GM12864 (cell line): ENCODE measurements at regions not wholly inside any gene's neighbourhood (a gene's known extent, or its start where the extent isn't known, plus 50 kb on each side); places are given as distances from the start of the nearest gene placed in this dataset.
"Not testable (repeated sequence)": the region's sequence is repeated elsewhere in the genome, so short reads cannot be mapped to it uniquely, and the experiment has no call there.

Experiments used
- DNase-seq: peaks from one replicate; pipeline ENCODE4 v3.0.0-alpha.2; 2011; ENCODE audit warnings: low read depth
- H3K4me3 ChIP-seq: 2 replicates; pipeline ENCODE4 v1.5.1; 2011; ENCODE audit warnings: mild to moderate bottlenecking, low read depth, low read length, control low read depth
- CTCF ChIP-seq: IDR thresholded peaks from 2 replicates; pipeline ENCODE4 v1.5.1; 2011; ENCODE audit warnings: low read depth, mild to moderate bottlenecking, moderate library complexity, low read length, control low read depth, inconsistent platforms; ENCODE audit errors: missing control alignments

DNA sequence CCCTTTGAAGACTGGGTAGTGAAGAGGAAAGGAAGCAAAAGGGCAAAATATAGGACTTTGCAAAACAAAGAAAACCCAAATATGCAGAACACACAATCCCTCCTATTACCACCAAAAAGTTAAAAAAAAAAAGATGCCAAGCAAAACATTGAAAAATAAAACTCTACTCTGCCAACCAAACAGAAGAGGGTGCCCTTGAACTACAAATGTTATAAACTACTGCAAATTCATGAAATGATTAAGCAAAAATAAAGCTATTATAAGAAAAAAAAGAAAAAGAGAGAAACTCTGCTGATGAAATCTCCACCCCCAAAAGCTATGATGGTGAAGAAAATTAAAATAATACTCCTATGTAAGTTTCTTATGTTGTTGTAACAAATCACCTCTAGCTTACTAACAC lies 168.5 kb upstream of the STK26 start:
- H3K4me3 ChIP-seq: no peak overlapping the region
- no peak for TF ChIP-seq CTCF
- DNase-seq: no peak

- no peak for TF ChIP-seq CTCF
- no peak overlapping the region for H3K4me3 ChIP-seq
- DNase-seq: no peak
Observed at GRCh38 chrX:131861088-131861787, 161.9 kb upstream of the STK26 start.

GRCh38 chrX:131862321-131862720 lies 160.8 kb upstream of the STK26 start:
- H3K4me3 ChIP-seq: no peak overlapping the region
- TF ChIP-seq CTCF: no peak
- no peak for DNase-seq

DNA sequence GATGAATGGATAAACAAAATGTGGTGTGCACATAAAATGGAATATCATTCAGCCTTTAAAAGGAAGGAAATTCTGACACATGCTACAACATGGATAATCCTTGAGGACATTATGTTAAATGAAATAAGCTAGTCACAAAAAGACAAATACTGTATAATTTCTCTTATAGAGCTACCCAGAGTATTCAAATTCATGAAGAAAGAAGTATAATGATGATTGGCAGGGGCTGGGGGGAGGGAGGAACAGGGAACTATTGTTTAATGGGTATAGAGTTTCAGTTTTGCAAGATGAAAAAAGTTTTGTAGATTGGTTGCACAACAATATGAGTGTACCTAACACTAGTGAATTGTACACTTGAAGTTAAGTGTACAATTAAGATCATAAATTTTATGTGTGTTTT lies 153.9 kb upstream of the STK26 start:
- H3K4me3 ChIP-seq: no peak overlapping the region
- DNase-seq: no peak
- no peak for TF ChIP-seq CTCF

DNA sequence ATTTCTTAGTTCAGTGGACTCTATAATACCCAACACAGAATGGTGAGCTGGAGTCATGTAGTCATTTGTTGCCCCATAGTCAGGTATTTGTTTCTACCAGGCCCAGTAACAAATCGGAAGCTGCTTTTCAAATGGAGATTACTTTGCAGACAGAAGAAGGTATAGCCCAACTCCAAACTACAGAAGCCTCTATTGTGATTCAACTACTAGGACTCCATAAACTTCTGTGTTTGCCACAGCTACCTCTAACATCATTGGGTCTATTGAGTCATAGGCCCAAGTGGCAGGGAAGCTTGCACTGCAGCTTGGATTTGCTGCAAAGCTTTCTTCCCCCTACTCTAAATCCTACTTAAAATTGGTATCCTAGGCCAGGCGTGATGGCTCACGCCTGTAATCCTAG lies 148.8 kb upstream of the STK26 start:
- TF ChIP-seq CTCF: no peak
- no peak overlapping the region for H3K4me3 ChIP-seq
- DNase-seq: no peak

- not testable (repeated sequence) for DNase-seq, H3K4me3 ChIP-seq
Observed at GRCh38 chrX:131875827-131876226, 147.3 kb upstream of the STK26 start.

- DNase-seq: no peak
- H3K4me3 ChIP-seq: no peak overlapping the region
- no peak for TF ChIP-seq CTCF
Observed at GRCh38 chrX:131881194-131881593, 141.9 kb upstream of the STK26 start.

GRCh38 chrX:131885042-131885441 lies 138.1 kb upstream of the STK26 start:
- not testable (repeated sequence) for H3K4me3 ChIP-seq, DNase-seq

DNA sequence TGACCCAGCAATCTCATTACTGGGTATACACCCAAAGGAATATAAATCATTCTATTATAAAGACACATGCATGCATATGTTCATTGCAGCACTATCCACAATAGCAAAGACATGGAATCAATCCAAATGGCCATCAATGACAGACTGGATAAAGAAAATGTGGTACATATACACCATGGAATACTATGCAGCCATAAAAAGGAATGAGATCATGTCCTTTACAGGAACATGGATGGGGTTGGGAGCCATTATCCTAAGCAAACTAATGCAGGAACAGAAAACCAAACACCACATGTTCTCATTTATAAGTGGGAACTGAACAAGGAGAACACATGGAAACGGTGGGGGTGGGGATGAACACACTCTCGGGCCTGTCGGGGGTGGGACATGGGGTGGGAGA lies 129.2 kb upstream of the STK26 start:
- H3K4me3 ChIP-seq, DNase-seq: not testable (repeated sequence)
